Glutamatergic neuron (in vitro differentiated cells): ENCODE measurements at regions not wholly inside any gene's neighbourhood (a gene's known extent, or its start where the extent isn't known, plus 50 kb on each side); places are given as distances from the start of the nearest gene placed in this dataset.

Experiments
- DNase-seq: peaks from one replicate; pipeline ENCODE4 v3.0.0; 2022
- H3K27ac Mint-ChIP-seq: one replicate; pipeline ENCODE4 v1.8.0; 2020; ENCODE audit warnings: mild to moderate bottlenecking, mixed read lengths, inconsistent platforms; ENCODE audit not compliant: unreplicated experiment
- H3K27me3 Mint-ChIP-seq: one replicate; pipeline ENCODE4 v1.8.0; 2020; ENCODE audit warnings: mild to moderate bottlenecking, moderate library complexity, mixed read lengths, inconsistent platforms; ENCODE audit not compliant: unreplicated experiment
- H3K36me3 Mint-ChIP-seq: one replicate; pipeline ENCODE4 v1.8.0; 2020; ENCODE audit warnings: mild to moderate bottlenecking, mixed read lengths, inconsistent platforms; ENCODE audit not compliant: unreplicated experiment
- H3K4me1 Mint-ChIP-seq: one replicate; pipeline ENCODE4 v1.8.0; 2020; ENCODE audit warnings: mild to moderate bottlenecking, low read depth, mixed read lengths, inconsistent platforms; ENCODE audit not compliant: unreplicated experiment
- H3K4me3 Mint-ChIP-seq: one replicate; pipeline ENCODE4 v1.8.0; 2020; ENCODE audit warnings: mild to moderate bottlenecking, mixed read lengths, inconsistent platforms; ENCODE audit not compliant: unreplicated experiment
- H3K9me3 Mint-ChIP-seq: one replicate; pipeline ENCODE4 v1.8.0; 2020; ENCODE audit warnings: mild to moderate bottlenecking, moderate library complexity, mixed read lengths, inconsistent platforms; ENCODE audit not compliant: unreplicated experiment
- CTCF ChIP-seq: fragments of 200-600 bp; sonication (generic); IDR thresholded peaks from one replicate; pipeline ENCODE4 v1.5.0; 2021; ENCODE audit not compliant: partially characterized antibody, unreplicated experiment

GRCh38 chr11:82004537-82005213, 729.0 kb downstream of the FAM181B start:
- no peak for DNase-seq
- no peak for TF ChIP-seq CTCF
- Mint-ChIP-seq H3K27me3 (no peaks in the 10 kb centered on the region), H3K36me3 (no peaks in the 10 kb centered on the region), H3K27ac (no peak overlapping the region), H3K4me1 (peaks cover 3% of the 10 kb centered on the region), H3K4me3 (no peak overlapping the region), H3K9me3 (no peaks in the 10 kb centered on the region)

GRCh38 chr11:82003671-82004515, 729.8 kb downstream of the FAM181B start:
- Mint-ChIP-seq H3K9me3 (no peaks in the 10 kb centered on the region), H3K27me3 (no peaks in the 10 kb centered on the region), H3K4me3 (no peak overlapping the region), H3K36me3 (no peaks in the 10 kb centered on the region), H3K27ac (no peak overlapping the region), H3K4me1 (peaks cover 3% of the 10 kb centered on the region)
- TF ChIP-seq CTCF = no peak
- no peak for DNase-seq

- no peak for TF ChIP-seq CTCF
- Mint-ChIP-seq H3K4me3 (no peak overlapping the region), H3K4me1 (peaks cover 3% of the 10 kb centered on the region), H3K27ac (no peak overlapping the region), H3K36me3 (no peaks in the 10 kb centered on the region), H3K9me3 (no peaks in the 10 kb centered on the region), H3K27me3 (no peaks in the 10 kb centered on the region)
- DNase-seq = no peak
These were observed 730.6 kb downstream of the FAM181B start for GRCh38 chr11:82003024-82003423.

- no peaks in the 10 kb centered on the region for H3K36me3 Mint-ChIP-seq
- H3K4me1 Mint-ChIP-seq = no peaks in the 10 kb centered on the region
- H3K27ac Mint-ChIP-seq = no peak overlapping the region
- no peaks in the 10 kb centered on the region for H3K9me3 Mint-ChIP-seq
- H3K4me3 Mint-ChIP-seq = no peak overlapping the region
- peaks cover 2% of the 10 kb centered on the region for H3K27me3 Mint-ChIP-seq
- DNase-seq = no peak
- TF ChIP-seq CTCF = no peak
These were observed 737.8 kb downstream of the FAM181B start for GRCh38 chr11:81995889-81996288.

- no peak for DNase-seq
- no peaks in the 10 kb centered on the region for H3K9me3 Mint-ChIP-seq
- H3K27me3 Mint-ChIP-seq = peaks cover 2% of the 10 kb centered on the region
- no peak for TF ChIP-seq CTCF
- H3K4me1 Mint-ChIP-seq = no peaks in the 10 kb centered on the region
- no peak overlapping the region for H3K4me3 Mint-ChIP-seq
- no peaks in the 10 kb centered on the region for H3K36me3 Mint-ChIP-seq
- H3K27ac Mint-ChIP-seq = no peak overlapping the region
These were observed 739.9 kb downstream of the FAM181B start for GRCh38 chr11:81993755-81994154.
